Chondrocyte (in vitro differentiated cells): ENCODE measurements at regions not wholly inside any gene's neighbourhood (a gene's known extent, or its start where the extent isn't known, plus 50 kb on each side); places are given as distances from the start of the nearest gene placed in this dataset.
"Not testable (repeated sequence)": the region's sequence is repeated elsewhere in the genome, so short reads cannot be mapped to it uniquely, and the experiment has no call there.

ENCODE experiments used
- DNase-seq: peaks from one replicate; pipeline ENCODE4 v3.0.0; 2021; ENCODE audit warnings: mixed read lengths, low spot score
- H3K27ac Mint-ChIP-seq: one replicate; pipeline ENCODE4 v1.8.0; 2021; ENCODE audit warnings: mild to moderate bottlenecking, moderate library complexity, mixed read lengths; ENCODE audit not compliant: unreplicated experiment
- H3K27me3 Mint-ChIP-seq: 2 replicates; pipeline ENCODE4 v1.8.0; 2021; ENCODE audit warnings: low read depth, mixed read lengths
- H3K36me3 Mint-ChIP-seq: 2 replicates; pipeline ENCODE4 v1.8.0; 2021; ENCODE audit warnings: low read depth, mixed read lengths
- H3K4me1 Mint-ChIP-seq: 2 replicates; pipeline ENCODE4 v1.8.0; 2021; ENCODE audit warnings: low read depth, mild to moderate bottlenecking, mixed read lengths
- H3K4me3 Mint-ChIP-seq: one replicate; pipeline ENCODE4 v1.8.0; 2021; ENCODE audit warnings: mild to moderate bottlenecking, moderate library complexity, mixed read lengths; ENCODE audit not compliant: unreplicated experiment
- H3K9me3 Mint-ChIP-seq: 2 replicates; pipeline ENCODE4 v1.8.0; 2021; ENCODE audit warnings: low read depth, mixed read lengths
- CTCF ChIP-seq: fragments of 200-600 bp; sonication (generic); IDR thresholded peaks from 2 replicates; pipeline ENCODE4 v1.5.0; 2021; ENCODE audit warnings: antibody characterized with exemption, mild to moderate bottlenecking, moderate library complexity

- H3K27me3 Mint-ChIP-seq = no peaks in the 10 kb centered on the region
- no peaks in the 10 kb centered on the region for H3K36me3 Mint-ChIP-seq
- peak overlapping the region; percentile 15 for H3K27ac Mint-ChIP-seq
- no peak for DNase-seq
- no peak overlapping the region for H3K4me3 Mint-ChIP-seq
- H3K4me1 Mint-ChIP-seq = peaks cover 38% of the 10 kb centered on the region
- TF ChIP-seq CTCF = no peak
- H3K9me3 Mint-ChIP-seq = no peaks in the 10 kb centered on the region
Observed at GRCh38 chr16:72590151-72590937, 418.4 kb upstream of the PMFBP1 start.

GRCh38 chr16:72588551-72588950, 416.6 kb upstream of the PMFBP1 start:
- Mint-ChIP-seq H3K9me3 (no peaks in the 10 kb centered on the region), H3K27ac (peak overlapping the region; percentile 1), H3K4me3 (no peak overlapping the region), H3K27me3 (no peaks in the 10 kb centered on the region), H3K4me1 (peaks cover 30% of the 10 kb centered on the region), H3K36me3 (no peaks in the 10 kb centered on the region)
- TF ChIP-seq CTCF = no peak
- no peak for DNase-seq

- not testable (repeated sequence) for H3K27me3 Mint-ChIP-seq, H3K36me3 Mint-ChIP-seq, DNase-seq
Observed at GRCh38 chr16:72578061-72578460, 406.1 kb upstream of the PMFBP1 start.

GRCh38 chr16:72576189-72576588, 404.2 kb upstream of the PMFBP1 start:
- Mint-ChIP-seq H3K9me3 (no peaks in the 10 kb centered on the region), H3K4me3 (no peak overlapping the region), H3K27me3 (no peaks in the 10 kb centered on the region), H3K4me1 (peaks cover 6% of the 10 kb centered on the region), H3K36me3 (no peaks in the 10 kb centered on the region), H3K27ac (no peak overlapping the region)
- TF ChIP-seq CTCF = no peak
- DNase-seq = no peak

More at GRCh38 chr16:72578061-72578460, 406.1 kb upstream of the PMFBP1 start:
- H3K9me3 Mint-ChIP-seq = peaks cover 15% of the 10 kb centered on the region
- H3K4me3 Mint-ChIP-seq, H3K27ac Mint-ChIP-seq, H3K4me1 Mint-ChIP-seq: not testable (repeated sequence)

- Mint-ChIP-seq H3K4me3 (no peak overlapping the region), H3K36me3 (no peaks in the 10 kb centered on the region), H3K27ac (no peak overlapping the region), H3K4me1 (peaks cover 6% of the 10 kb centered on the region), H3K27me3 (no peaks in the 10 kb centered on the region), H3K9me3 (peaks cover 3% of the 10 kb centered on the region)
- no peak for TF ChIP-seq CTCF
- DNase-seq = no peak
Observed at GRCh38 chr16:72569677-72570076, 397.7 kb upstream of the PMFBP1 start.

- no peak overlapping the region for H3K27ac Mint-ChIP-seq
- H3K4me1 Mint-ChIP-seq = peaks cover 6% of the 10 kb centered on the region
- H3K9me3 Mint-ChIP-seq = peaks cover 3% of the 10 kb centered on the region
- no peaks in the 10 kb centered on the region for H3K36me3 Mint-ChIP-seq
- no peak for DNase-seq
- H3K4me3 Mint-ChIP-seq = no peak overlapping the region
- no peaks in the 10 kb centered on the region for H3K27me3 Mint-ChIP-seq
- no peak for TF ChIP-seq CTCF
Observed at GRCh38 chr16:72568502-72568901, 396.5 kb upstream of the PMFBP1 start.
